Thyroid gland (tissue), 4 donors: ENCODE measurements at regions not wholly inside any gene's neighbourhood (a gene's known extent, or its start where the extent isn't known, plus 50 kb on each side); places are given as distances from the start of the nearest gene placed in this dataset.
"Not testable (repeated sequence)": the region's sequence is repeated elsewhere in the genome, so short reads cannot be mapped to it uniquely, and the experiment has no call there.

Experiments
- DNase-seq, 2 donors: peaks; one replicate each; pipeline ENCODE4 v3.0.0-alpha.2; 2019
- H3K27ac ChIP-seq, 3 donors: fragments of 200-600 bp; sonication (generic); 1 replicate in 2 of 3; 2 replicates in 1 of 3; pipeline ENCODE4 v1.5.1; 2016 to 2019; ENCODE audit warnings: mild to moderate bottlenecking in 1 of 3, moderate library complexity in 1 of 3
- H3K27me3 ChIP-seq: fragments of 200-600 bp; sonication (generic); one replicate; pipeline ENCODE4 v1.5.1; 2019
- H3K36me3 ChIP-seq, 2 donors: fragments of 200-600 bp; sonication (generic); one replicate each; pipeline ENCODE4 v1.5.1; 2016 to 2019
- H3K4me1 ChIP-seq, 2 donors: fragments of 200-600 bp; sonication (generic); one replicate each; pipeline ENCODE4 v1.5.1; 2017 to 2019
- H3K4me3 ChIP-seq, 3 donors: fragments of 200-600 bp; sonication (generic); replicated peaks in 1 of 3; 1 replicate in 2 of 3; 2 replicates in 1 of 3; pipeline ENCODE4 v1.5.1; 2016; ENCODE audit warnings: mild to moderate bottlenecking in 1 of 3
- H3K9me3 ChIP-seq: fragments of 200-600 bp; sonication (generic); one replicate; pipeline ENCODE4 v1.5.1; 2017
- CTCF ChIP-seq, 6 experiments: fragments of 200-600 bp in 3 of 6; fragments of 450-650 bp in 3 of 6; sonication (generic) in 3 of 6; IDR thresholded peaks; one replicate each; pipeline ENCODE4 v1.5.1; 2016 to 2019; ENCODE audit warnings: antibody characterized with exemption in 6 of 6, mild to moderate bottlenecking in 2 of 6, inconsistent platforms in 1 of 6, moderate library complexity in 1 of 6
- POLR2A ChIP-seq, 2 donors: fragments of 450-650 bp; IDR thresholded peaks; one replicate each; pipeline ENCODE4 v1.6.1; 2017; ENCODE audit warnings: antibody characterized with exemption in 2 of 2, mild to moderate bottlenecking in 2 of 2, moderate library complexity in 1 of 2
- WGBS, 2 donors: methylation state at CpG; one replicate each; pipeline ENCODE4 v1.1.5; 2017; 5-methylcytosine and 5-hydroxymethylcytosine counted together
- intact Hi-C: fragments of 100-400 bp; cut with DNase I; formaldehyde crosslinking; loops from one replicate; pipeline ENCODE4 v1.15.1; 2023

DNA sequence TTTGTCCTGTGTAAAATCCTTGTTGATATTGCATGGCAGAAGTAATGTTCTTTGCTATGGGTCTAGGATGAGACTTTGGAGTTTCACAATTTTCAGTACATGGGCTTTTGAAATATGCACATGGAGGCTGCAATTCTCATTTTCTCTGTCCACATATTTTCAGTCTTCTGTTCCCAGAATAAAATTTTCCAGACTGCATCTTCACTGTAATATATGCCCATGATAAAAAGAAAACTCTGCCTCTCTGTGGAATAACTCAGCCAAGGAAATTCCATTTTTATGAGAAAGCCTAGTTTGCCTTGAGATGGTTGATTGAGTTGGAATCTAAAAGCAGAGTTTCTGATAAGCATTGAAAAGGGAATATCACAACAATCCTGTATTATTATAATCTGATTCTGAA, 601.4 kb upstream of the AADAT start:
- TF ChIP-seq CTCF (IDR thresholded peaks at IDR 0.05) (no peak), POLR2A (IDR thresholded peaks at IDR 0.05) (no peak)
- H3K27me3 ChIP-seq = no peaks in the 10 kb centered on the region
- intact Hi-C loops = no loop called here

DNA sequence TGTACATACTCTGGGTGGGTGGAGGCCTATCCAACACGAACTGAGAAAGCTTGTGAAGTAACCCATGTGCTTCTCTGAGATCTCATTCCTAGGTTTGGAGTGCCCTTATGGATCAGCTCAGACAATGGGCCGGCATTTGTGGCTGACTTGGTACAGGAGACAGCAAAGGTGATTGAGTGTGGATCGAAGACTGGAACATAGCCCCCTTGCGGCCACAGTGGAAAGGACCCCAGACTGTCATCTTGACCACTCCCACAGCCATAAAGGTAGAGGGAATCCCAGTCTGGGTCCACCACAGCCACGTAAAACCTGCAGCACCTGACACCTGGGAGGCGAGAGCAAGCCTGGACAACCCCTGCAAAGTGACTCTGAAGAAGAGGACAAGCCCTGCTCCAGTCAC, 598.0 kb upstream of the AADAT start:
- intact Hi-C loops = no loop called here
- H3K4me1 ChIP-seq = no peaks in the 10 kb centered on the region
- no peak for DNase-seq
- no peak overlapping the region for H3K27ac ChIP-seq
- WGBS, 2 donors = 83 to 87% methylated on average over 6 of the region's 6 CpGs
- no peak overlapping the region for H3K4me3 ChIP-seq
- no peaks in the 10 kb centered on the region for H3K9me3 ChIP-seq
- H3K36me3 ChIP-seq = no peaks in the 10 kb centered on the region
- no peaks in the 10 kb centered on the region for H3K27me3 ChIP-seq
- no peak for TF ChIP-seq POLR2A (IDR thresholded peaks at IDR 0.05)
- TF ChIP-seq CTCF (IDR thresholded peaks at IDR 0.05) = no peak

More for the DNA sequence above, 601.4 kb upstream of the AADAT start:
- no peak for DNase-seq
- Histone ChIP-seq H3K36me3 (no peaks in the 10 kb centered on the region), H3K4me1 (no peaks in the 10 kb centered on the region), H3K9me3 (no peaks in the 10 kb centered on the region), H3K4me3 (no peak overlapping the region), H3K27ac (no peak overlapping the region)

GRCh38 chr4:170685701-170686100, 595.9 kb upstream of the AADAT start:
- 76 to 83% methylated on average over 4 of the region's 4 CpGs for WGBS, 2 donors
- H3K27ac ChIP-seq, H3K36me3 ChIP-seq, H3K4me3 ChIP-seq, H3K9me3 ChIP-seq, H3K4me1 ChIP-seq, intact Hi-C loops, DNase-seq, H3K27me3 ChIP-seq: not testable (repeated sequence)

GRCh38 chr4:170682558-170683294, 593.0 kb upstream of the AADAT start:
- no peaks in the 10 kb centered on the region for H3K9me3 ChIP-seq
- DNase-seq = no peak
- H3K4me3 ChIP-seq = no peak overlapping the region
- 24 to 28% methylated on average over 5 of the region's 5 CpGs for WGBS, 2 donors
- H3K27ac ChIP-seq = no peak overlapping the region
- TF ChIP-seq POLR2A (IDR thresholded peaks at IDR 0.05) (no peak), CTCF (IDR thresholded peaks at IDR 0.05) (no peak)
- no peaks in the 10 kb centered on the region for H3K27me3 ChIP-seq
- no peaks in the 10 kb centered on the region for H3K4me1 ChIP-seq
- intact Hi-C loops = no loop called here
- H3K36me3 ChIP-seq = no peaks in the 10 kb centered on the region

DNA sequence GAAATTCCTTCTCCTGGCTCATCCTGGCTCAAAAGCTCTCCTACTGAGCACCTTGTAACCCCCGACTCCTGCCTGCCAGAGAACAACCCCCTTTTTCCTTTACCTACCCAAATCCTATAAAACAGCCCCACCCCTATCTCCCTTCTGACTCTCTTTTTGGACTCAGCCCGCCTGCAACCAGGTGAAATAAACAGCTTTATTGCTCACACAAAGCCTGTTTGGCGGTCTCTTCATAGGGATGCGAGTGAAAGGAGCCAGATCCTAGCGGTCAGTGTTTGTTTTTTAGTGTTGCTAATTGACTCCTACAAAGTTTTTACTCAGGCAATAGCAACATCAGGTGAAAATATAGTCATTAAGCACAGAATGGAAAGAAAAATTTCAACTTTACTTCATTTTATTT, 592.3 kb upstream of the AADAT start:
- WGBS, 2 donors = 61 to 63% methylated on average over 5 of the region's 5 CpGs
- H3K4me3 ChIP-seq, H3K27ac ChIP-seq, H3K27me3 ChIP-seq, H3K36me3 ChIP-seq, intact Hi-C loops, DNase-seq, H3K9me3 ChIP-seq, H3K4me1 ChIP-seq: not testable (repeated sequence)

DNA sequence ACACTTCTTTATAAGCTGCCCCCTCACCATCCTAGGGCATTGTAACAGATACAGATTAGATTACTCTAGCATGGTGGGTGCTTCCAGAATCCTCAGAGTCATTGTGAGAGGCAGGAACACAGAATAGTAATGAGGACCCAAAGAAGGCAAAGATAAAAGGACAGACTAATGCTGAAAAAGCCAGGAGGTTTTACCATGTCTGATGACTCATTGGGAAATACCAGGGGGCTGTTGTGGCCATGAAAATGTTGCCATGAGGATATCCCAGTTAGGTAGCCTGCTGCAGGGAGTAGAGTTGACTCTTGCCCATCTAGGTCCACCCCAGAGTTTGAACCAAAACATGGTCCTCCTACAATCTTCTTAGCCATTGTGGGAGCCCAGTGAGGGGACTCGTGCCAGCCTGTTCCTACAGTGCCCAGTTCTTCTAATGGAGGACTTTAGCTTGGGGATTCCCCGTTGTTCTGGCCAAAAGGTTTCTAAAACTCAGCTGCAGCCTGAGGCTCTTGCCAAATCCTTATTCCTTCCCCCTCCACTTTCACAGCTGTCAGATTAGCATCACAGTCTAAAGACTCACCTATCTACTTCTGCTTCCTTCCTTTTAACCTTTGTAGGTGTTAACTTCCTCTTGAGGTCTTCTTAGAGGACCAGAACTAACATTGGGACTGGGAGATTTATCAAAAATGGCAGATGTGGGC, 586.0 kb upstream of the AADAT start:
- no peaks in the 10 kb centered on the region for H3K9me3 ChIP-seq
- H3K27me3 ChIP-seq = no peaks in the 10 kb centered on the region
- no peak overlapping the region for H3K4me3 ChIP-seq
- no peak overlapping the region for H3K27ac ChIP-seq
- no peaks in the 10 kb centered on the region for H3K36me3 ChIP-seq
- no peaks in the 10 kb centered on the region for H3K4me1 ChIP-seq
- TF ChIP-seq CTCF (IDR thresholded peaks at IDR 0.05) (no peak), POLR2A (IDR thresholded peaks at IDR 0.05) (no peak)
- intact Hi-C loops = no loop called here
- DNase-seq = no peak
- 83 to 84% methylated on average over 2 of the region's 2 CpGs for WGBS, 2 donors
